RPMI7951 (cell line): ENCODE measurements at regions not wholly inside any gene's neighbourhood (a gene's known extent, or its start where the extent isn't known, plus 50 kb on each side); places are given as distances from the start of the nearest gene placed in this dataset.

ENCODE experiments used
- DNase-seq: peaks from one replicate; pipeline ENCODE4 v3.0.0-alpha.2; 2012; ENCODE audit warnings: low read depth

DNA sequence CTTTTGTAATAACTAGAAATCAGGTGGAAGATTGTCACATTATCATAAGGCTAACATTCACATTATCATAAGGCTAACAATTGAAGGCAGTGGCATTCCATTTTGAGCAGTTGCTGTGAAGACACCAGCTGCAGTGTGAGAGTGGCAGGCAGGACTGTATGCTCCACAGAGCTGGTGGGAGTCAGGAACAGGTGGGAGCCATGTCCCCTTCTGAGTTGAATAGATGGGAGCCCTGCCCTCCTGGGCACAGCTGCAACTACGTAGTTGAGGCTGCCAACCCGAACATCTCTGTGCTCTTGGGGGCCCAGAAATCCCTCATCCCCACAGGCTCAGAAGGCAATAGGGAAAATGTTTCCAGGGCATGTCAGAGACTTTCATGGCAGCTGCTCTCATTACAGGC is 1627.6 kb downstream of the SI start:
- DNase-seq: no peak

- DNase-seq: no peak
Measured at GRCh38 chr3:163438760-163439159, 1639.5 kb downstream of the SI start.

GRCh38 chr3:163422671-163423070 is 1655.6 kb downstream of the SI start:
- no peak for DNase-seq

- DNase-seq: no peak
Measured at GRCh38 chr3:163391407-163392181, 1686.7 kb downstream of the SI start.

DNA sequence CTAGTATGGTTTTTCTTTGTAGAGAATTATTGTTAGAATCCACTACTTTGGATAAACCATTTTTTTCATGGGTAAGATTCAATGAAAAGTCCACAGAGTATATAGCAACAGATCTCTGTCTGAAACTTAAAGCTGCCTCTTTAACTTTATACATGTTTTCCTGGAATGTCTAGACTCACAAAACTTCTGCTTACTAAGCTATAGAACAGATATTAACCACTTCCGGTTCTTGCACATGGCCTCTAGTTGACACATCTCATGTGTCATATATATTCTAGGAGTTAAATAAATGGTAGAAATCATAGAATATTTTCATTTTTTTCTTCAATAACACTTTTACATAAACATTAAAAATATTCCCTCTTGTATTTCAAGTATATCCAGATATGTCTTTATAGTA is 1693.9 kb downstream of the SI start:
- no peak for DNase-seq

- no peak for DNase-seq
Measured at GRCh38 chr3:163382183-163382582, 1696.1 kb downstream of the SI start.

DNA sequence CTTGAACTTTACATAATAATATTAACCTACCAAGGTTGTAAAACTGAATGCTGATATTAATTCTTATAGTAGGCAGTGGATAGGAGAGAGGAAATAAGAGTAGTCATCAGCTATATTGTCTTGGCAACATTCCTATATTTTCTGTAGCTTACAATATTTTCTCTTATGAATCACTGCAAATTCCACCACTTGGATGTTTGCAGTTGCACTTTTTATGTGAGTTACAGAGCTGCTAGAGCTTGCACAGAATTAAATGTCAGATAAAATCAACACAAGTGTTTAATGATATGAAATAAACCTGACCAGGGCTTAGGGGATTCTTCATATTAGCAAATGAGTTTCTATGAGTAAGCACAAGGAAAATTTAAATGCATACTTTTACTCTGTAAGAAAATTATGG is 1710.1 kb downstream of the SI start:
- no peak for DNase-seq

DNA sequence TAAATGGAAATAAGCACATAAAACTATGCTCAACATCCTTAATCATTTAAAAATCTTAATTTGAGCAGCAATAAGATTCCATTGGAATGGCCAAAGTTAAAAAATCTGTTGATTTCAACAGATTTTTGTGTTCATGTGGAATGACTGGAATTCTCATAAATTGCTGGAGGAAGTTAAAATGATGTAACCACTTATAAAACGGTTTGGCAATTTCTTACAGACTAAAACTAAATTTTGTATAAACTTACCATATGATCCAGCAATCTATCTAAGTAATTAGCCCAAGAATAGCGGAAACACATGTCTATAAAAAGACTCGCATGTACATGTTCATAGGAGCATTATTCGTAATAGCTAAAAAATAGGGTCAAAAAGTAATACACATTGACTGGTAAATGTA is 1713.6 kb downstream of the SI start:
- no peak for DNase-seq

DNA sequence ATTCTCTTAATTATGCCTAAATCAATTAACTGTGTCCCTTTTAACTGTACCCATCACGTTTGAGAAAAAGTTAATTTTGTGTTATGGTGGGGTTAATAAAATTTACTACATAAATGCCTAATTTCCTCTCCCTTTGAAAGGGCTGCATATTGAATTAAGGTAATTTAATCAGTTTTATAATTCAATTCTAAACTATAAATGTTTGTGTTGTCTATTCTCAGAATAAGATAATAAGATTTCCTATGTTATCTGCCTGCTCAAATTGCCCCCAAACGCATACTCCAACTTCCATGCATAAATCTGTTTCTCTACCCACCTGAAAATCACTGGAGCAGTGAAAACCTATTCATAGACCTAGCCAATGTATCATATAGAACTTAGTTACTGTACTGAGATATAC is 1716.1 kb downstream of the SI start:
- no peak for DNase-seq

DNA sequence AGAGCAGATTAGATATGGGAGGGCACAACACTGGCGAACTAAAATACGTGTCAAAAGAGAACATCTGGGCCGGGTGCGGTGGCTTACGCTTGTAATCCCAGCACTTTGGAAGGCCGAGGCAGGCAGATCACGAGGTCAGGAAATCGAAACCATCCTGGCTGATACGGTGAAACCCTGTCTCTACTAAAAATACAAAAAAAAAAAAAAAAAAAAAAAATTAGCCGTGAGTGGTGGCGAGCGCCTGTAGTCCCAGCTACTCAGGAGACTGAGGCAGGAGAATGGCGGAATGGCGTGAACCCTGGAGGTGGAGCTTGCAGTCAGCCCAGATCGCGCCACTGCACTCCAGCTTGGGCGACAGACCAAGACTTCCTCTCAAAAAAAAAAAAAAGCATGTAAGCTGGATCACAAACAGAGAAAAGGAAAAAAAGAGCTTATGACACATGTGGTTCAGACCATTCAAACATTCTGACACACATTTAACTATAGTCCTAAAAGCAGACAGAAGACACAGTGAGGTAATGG is 1716.9 kb downstream of the SI start:
- DNase-seq: peak; percentile 70

- DNase-seq: no peak
Measured at GRCh38 chr3:163347944-163348343, 1730.4 kb downstream of the SI start.

- DNase-seq: no peak
Measured at GRCh38 chr3:163335429-163335828, 1742.9 kb downstream of the SI start.

- DNase-seq: no peak
Measured at GRCh38 chr3:163328680-163329079, 1749.6 kb downstream of the SI start.

- no peak for DNase-seq
Measured at GRCh38 chr3:163327086-163327485, 1751.2 kb downstream of the SI start.

- DNase-seq: no peak
Measured at GRCh38 chr3:163315786-163316185, 1762.5 kb downstream of the SI start.

- DNase-seq: no peak
Measured at GRCh38 chr3:163306405-163306804, 1771.9 kb downstream of the SI start.

DNA sequence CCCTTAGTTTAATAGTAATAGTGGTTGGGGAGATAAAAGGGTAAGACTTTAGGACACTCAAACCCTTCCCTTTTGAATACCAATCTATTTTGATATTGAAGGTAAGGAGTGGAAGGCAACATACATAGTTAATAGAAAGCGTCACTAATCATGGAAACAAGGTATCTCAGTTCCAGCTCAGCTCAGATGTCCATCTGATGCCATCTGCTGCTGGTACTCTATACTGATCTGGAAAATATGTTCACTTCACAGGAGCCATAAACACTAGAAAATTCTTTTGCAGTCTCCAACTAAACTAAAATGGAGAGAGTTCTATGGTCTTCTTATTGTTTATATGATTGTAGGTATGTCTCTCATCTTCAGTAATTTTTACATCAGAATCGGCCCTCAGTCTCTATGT is 1777.1 kb downstream of the OTOL1 start:
- no peak for DNase-seq

DNA sequence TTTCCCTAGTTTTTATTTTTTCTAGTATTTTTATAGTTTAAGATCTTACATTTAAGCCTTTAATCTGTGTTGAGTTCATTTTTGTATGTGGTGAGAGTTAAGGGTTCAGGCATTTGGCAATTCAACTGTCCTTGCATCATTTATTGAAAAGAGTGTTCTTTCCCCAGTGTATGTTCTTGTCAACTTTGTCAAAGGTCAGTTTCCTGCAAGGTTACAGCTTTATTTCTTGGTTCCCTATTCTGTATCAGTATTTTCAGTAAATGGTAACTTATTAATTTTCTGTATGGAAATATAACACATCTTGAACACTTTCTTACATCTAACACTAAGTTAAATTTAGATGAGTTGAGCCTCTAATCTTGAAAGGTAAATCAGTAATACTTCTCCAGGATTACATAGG is 1770.1 kb downstream of the OTOL1 start:
- no peak for DNase-seq

GRCh38 chr3:163261618-163262017 is 1765.0 kb downstream of the OTOL1 start:
- DNase-seq: no peak

- no peak for DNase-seq
Measured at GRCh38 chr3:163261056-163261455, 1764.4 kb downstream of the OTOL1 start.

GRCh38 chr3:163218336-163218735 is 1721.7 kb downstream of the OTOL1 start:
- DNase-seq: no peak

DNA sequence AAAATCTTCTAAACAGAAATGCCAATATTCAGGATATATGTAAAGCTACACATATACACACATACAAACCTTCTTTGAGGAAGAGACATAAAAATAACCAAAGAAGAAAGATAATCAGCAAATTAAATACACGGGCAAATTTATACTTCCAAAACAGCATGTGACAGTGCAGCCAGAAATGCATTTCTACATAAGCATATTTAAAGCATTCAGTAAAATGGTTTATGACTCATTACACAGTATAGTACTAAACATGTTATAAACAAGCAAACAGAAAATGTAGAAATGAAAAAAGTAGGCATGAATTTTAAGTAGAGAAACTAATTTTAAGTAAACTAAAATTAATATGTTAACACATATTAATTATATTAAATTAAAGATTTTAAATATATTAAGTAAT is 1717.2 kb downstream of the OTOL1 start:
- no peak for DNase-seq

DNA sequence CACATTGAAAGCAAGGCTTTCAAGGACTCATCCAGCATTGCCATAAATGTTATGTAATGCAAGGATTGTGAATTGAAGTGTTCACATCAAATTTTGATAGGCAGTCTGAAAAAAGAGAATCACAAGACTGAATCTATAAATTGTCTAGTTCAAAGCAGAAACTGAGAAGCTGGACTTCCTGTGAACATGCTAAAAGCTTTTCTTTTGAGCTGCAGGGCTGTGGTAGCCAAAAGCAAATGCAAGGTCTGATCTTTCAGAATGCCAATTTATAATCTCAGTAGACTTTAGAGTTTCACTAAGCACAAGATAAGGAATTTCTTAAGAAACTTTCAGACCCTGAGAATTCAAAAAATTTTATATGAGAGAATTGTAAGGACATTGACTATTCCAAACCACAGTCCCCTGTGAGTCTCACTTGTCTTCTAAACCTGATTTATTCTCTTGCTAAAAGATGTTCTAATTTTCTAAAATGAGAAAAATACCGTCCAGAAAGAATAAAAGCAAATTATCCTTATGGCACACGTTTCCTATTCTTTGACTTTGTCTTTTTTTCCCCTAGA is 1700.3 kb downstream of the OTOL1 start:
- no peak for DNase-seq

DNA sequence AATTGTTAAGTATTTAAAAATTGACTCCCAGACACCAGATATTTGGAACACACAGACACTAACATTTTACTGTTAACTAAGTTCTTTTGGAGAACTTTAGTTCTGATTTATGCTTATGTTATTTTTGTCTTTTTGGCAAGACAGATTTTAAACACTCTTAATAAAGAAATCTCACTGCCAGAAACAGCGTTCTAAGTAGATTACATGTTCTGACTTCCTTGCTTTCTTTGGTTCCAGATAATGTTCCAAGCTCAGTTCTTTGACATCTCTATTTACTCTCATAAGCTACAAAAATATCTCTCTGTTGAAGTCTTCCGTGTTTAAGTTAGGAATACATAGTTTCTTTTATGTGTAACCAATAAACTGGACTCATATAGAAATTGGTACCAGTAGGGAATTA is 1699.6 kb downstream of the OTOL1 start:
- DNase-seq: no peak
